Type B pancreatic cell (in vitro differentiated cells): ENCODE measurements at regions not wholly inside any gene's neighbourhood (a gene's known extent, or its start where the extent isn't known, plus 50 kb on each side); places are given as distances from the start of the nearest gene placed in this dataset.

Experiments
- DNase-seq: peaks from one replicate; pipeline ENCODE4 v3.0.0; 2021; ENCODE audit warnings: mixed read lengths; ENCODE audit not compliant: unreplicated experiment; ENCODE audit errors: extremely low spot score
- H3K27ac Mint-ChIP-seq: 2 replicates; pipeline ENCODE4 v1.8.0; 2021; ENCODE audit warnings: mild to moderate bottlenecking, mixed read lengths
- H3K27me3 Mint-ChIP-seq: 2 replicates; pipeline ENCODE4 v1.8.0; 2021; ENCODE audit warnings: mixed read lengths
- H3K36me3 Mint-ChIP-seq: 2 replicates; pipeline ENCODE4 v1.8.0; 2021; ENCODE audit warnings: mixed read lengths
- H3K4me1 Mint-ChIP-seq: one replicate; pipeline ENCODE4 v1.8.0; 2021; ENCODE audit warnings: mixed read lengths; ENCODE audit not compliant: unreplicated experiment
- H3K4me3 Mint-ChIP-seq: 2 replicates; pipeline ENCODE4 v1.8.0; 2021; ENCODE audit warnings: mild to moderate bottlenecking, mixed read lengths
- H3K9me3 Mint-ChIP-seq: 2 replicates; pipeline ENCODE4 v1.8.0; 2021; ENCODE audit warnings: mixed read lengths
- CTCF ChIP-seq: fragments of 200-600 bp; sonication (generic); conservative IDR thresholded peaks from 2 replicates; pipeline ENCODE4 v1.5.0; 2021; ENCODE audit warnings: antibody characterized with exemption, mild to moderate bottlenecking

DNA sequence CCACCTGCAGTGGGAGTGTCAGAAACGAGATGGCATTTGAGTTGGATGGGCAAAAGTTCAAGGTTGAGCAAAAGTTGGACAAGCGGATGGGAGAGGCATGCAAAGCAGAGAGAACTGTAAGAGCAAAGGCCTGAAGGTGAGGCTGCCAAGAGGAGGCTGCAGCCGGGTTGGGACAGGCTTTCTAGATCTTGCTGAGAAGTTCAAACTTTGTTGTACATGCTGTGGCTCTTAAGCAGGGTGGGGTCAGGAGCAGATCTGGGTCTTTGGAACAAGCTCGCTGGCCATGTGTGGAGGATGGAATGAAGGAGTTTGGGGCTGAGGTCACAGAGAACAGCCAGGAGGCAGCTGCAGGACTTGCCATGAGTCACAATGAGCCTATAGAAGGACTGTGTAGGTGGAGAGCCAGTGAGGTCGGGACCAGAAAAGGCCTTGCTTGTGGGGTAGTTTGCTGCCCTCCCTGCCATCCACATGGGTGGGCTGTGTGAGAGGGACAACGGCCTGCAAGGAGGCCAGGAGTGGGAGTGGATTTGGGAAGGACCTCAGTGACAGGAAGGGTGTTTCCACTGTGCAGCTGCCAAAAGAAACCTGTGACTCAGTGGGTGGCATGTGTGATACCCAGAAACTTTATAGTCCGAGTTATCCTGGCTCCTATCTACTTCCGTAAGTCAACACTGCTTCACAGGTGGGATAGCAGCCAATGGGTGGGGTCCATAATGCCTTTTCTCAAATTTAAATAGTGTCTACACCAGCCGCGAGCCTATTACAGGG lies 210.4 kb downstream of the MID1IP1 start:
- no peak for DNase-seq
- H3K9me3 Mint-ChIP-seq: no peaks in the 10 kb centered on the region
- no peaks in the 10 kb centered on the region for H3K27me3 Mint-ChIP-seq
- H3K4me1 Mint-ChIP-seq: peaks cover 9% of the 10 kb centered on the region
- H3K4me3 Mint-ChIP-seq: no peak overlapping the region
- no peak for TF ChIP-seq CTCF
- no peaks in the 10 kb centered on the region for H3K36me3 Mint-ChIP-seq
- no peak overlapping the region for H3K27ac Mint-ChIP-seq

DNA sequence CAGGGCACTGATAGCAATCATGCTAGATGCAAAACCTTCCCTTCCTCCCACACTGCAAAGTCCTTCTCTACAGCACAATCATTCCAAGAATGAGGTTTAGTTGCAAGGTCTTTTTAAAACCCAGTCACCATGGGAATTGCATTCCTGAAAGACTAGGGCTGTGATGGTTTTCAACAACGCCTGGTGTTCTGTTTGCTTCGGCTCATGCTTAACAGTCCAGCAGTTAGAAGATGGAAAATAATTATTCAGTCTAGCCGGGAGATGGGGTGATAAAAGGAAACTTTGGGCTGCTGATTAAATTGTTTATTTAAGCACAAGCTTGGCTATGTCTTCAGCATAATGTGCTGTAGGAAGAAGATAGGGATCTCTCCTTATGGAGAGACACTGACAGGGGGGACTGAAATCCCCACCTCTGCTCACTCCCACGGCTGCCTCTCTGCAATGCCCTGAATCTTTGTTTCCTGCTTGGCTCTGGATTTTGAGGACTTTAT lies 211.4 kb downstream of the MID1IP1 start:
- no peak overlapping the region for H3K27ac Mint-ChIP-seq
- no peak for DNase-seq
- no peak overlapping the region for H3K4me3 Mint-ChIP-seq
- peaks cover 12% of the 10 kb centered on the region for H3K4me1 Mint-ChIP-seq
- no peaks in the 10 kb centered on the region for H3K36me3 Mint-ChIP-seq
- TF ChIP-seq CTCF: no peak
- no peaks in the 10 kb centered on the region for H3K27me3 Mint-ChIP-seq
- H3K9me3 Mint-ChIP-seq: no peaks in the 10 kb centered on the region

DNA sequence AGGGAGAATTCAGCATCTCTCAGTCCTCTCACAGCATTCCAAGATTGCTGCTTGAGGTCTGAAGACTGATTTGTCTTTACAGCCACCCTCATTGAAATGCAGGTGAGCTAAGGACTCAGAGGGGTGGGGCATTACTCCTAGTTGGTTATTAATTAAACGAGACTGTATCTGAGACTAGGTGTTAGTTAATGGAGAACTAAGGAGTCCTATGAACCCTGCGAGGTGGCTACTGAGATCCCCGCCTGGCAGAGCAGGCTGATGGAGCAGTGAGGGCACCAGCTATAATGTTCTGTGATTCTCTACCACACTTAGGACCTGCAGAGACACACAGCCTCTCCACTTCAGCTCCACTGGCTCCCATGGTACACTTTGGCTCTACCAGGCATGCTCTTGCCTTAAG lies 215.3 kb downstream of the MID1IP1 start:
- Mint-ChIP-seq H3K4me1 (peaks cover 12% of the 10 kb centered on the region), H3K4me3 (no peak overlapping the region), H3K36me3 (no peaks in the 10 kb centered on the region), H3K27ac (peak overlapping the region; percentile 14), H3K9me3 (no peaks in the 10 kb centered on the region), H3K27me3 (no peaks in the 10 kb centered on the region)
- TF ChIP-seq CTCF: no peak
- DNase-seq: no peak

- H3K27ac Mint-ChIP-seq: peak overlapping the region; percentile 14
- no peaks in the 10 kb centered on the region for H3K9me3 Mint-ChIP-seq
Observed at GRCh38 chrX:39017077-39017476, 215.8 kb downstream of the MID1IP1 start.

DNA sequence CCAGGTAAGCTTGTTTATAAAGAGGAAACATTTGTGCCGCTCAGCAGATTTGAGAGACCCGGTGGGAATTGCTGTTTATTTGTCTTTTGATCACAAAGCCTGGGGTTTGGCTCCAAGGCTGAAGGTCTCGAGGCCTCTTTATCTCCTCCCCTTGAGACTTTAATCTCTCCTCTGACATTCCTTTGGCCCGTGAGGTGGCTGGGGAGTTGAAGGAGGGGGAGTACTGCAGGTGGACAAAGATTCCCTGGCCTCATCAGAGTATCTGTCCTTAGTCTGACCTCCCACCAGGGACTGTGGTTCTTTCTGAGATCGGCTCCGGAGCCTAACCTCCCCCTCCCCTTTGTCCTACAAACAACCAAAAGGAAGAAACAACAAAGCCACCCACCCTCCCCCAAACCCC lies 216.5 kb downstream of the MID1IP1 start:
- peaks cover 6% of the 10 kb centered on the region for H3K4me1 Mint-ChIP-seq
- H3K9me3 Mint-ChIP-seq: no peaks in the 10 kb centered on the region
- TF ChIP-seq CTCF: no peak
- DNase-seq: no peak
- no peaks in the 10 kb centered on the region for H3K27me3 Mint-ChIP-seq
- H3K27ac Mint-ChIP-seq: peak overlapping the region; percentile 14
- no peaks in the 10 kb centered on the region for H3K36me3 Mint-ChIP-seq
- H3K4me3 Mint-ChIP-seq: no peak overlapping the region

More at GRCh38 chrX:39017077-39017476, 215.8 kb downstream of the MID1IP1 start:
- Mint-ChIP-seq H3K4me1 (peaks cover 12% of the 10 kb centered on the region), H3K27me3 (no peaks in the 10 kb centered on the region), H3K4me3 (no peak overlapping the region), H3K36me3 (no peaks in the 10 kb centered on the region)
- no peak for DNase-seq
- no peak for TF ChIP-seq CTCF
